ENCODE measurements at regions not wholly inside any gene's neighbourhood (a gene's known extent, or its start where the extent isn't known, plus 50 kb on each side); places are given as distances from the start of the nearest gene placed in this dataset.
"Not testable (repeated sequence)": the region's sequence is repeated elsewhere in the genome, so short reads cannot be mapped to it uniquely, and the experiment has no call there.

- peak; percentile 86 for DNase-seq
Observed at GRCh38 chr6:163773646-163774045, 359.1 kb downstream of the QKI start.

GRCh38 chr6:163772701-163773100, 358.2 kb downstream of the QKI start:
- DNase-seq, result no peak

DNA sequence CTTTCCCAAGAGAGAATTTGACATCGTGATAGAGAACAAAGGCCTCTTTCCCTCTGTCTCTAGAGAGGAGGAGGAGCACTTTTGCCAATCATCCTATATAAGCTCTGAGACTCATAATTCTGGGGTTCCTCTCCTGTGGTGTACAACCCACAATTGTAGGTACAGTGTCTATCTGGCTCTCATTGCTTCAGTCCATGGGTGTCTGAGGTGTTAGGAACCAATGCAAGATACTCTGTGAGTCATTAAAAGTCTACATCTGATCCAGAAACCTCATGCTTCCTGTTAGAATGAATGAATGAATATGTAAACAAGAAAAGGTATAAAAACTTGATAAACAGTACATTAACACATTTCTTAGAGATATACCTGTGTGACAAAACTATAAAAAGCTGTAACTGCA, 356.7 kb downstream of the QKI start:
- no peak for DNase-seq

- no peak for DNase-seq
Observed at GRCh38 chr6:163768905-163769304, 354.4 kb downstream of the QKI start.

- no peak for DNase-seq
Observed at GRCh38 chr6:163766936-163767335, 352.4 kb downstream of the QKI start.

GRCh38 chr6:163765335-163765734, 350.8 kb downstream of the QKI start:
- no peak for DNase-seq

DNA sequence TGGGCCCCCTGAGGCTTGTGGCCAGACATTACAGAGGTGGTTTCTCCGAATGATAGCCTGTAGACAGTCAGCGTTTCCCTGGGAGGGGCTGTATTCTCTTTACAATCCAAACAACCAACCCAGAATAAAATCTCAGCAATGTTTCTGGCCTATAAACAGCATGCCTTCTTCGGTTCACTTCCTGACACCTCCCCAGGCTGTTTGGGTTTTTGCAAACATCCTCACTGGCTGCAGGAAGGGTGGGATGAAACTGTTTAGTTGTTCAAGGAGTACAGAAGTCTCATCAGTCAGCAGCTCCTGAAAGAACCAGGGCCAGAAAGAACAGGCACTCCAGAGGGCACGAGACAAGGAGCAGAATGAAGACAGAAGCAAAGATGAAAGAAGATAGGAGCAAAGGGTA, 350.0 kb downstream of the QKI start:
- no peak for DNase-seq

GRCh38 chr6:163761481-163761880, 347.0 kb downstream of the QKI start:
- DNase-seq, result no peak

GRCh38 chr6:163760860-163761259, 346.3 kb downstream of the QKI start:
- DNase-seq, result no peak

DNA sequence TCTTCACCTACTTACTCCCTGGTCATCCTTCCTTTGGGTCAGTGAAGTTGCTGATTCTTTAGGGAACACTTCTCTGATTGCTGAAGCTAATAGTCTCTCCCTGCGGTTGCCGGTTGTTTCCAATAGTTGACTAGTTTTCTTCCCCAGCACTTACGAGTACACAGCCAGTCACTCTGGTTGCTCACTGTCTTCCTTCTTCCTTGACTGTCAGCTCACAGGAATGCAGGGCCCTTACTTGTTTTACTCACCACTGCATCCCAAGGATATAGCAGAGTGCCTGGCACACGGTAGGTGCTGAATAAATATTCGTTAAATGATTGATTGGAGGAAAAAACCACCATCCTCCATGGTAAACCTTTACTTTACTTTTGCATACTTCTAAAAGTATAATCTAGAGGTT, 345.0 kb downstream of the QKI start:
- no peak for DNase-seq

DNA sequence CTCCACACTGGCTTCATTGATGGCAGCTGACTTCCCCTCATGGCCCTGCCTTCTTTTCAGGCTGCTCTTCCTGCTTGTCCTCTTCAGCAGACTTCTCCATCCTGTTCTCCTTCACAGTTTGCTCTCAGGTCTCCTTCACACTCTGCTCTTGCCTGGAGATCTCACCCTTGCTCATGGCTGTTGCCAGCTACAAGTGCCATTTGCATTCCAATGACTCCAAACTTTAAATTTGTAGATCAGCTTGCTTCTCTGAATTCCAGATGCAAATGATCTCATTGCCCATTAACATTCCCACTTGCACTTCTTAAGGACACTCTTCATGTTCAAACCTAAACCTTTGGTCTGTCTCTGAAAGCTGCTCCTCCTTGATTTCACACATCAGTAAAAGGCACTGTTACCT, 343.0 kb downstream of the QKI start:
- no peak for DNase-seq

DNA sequence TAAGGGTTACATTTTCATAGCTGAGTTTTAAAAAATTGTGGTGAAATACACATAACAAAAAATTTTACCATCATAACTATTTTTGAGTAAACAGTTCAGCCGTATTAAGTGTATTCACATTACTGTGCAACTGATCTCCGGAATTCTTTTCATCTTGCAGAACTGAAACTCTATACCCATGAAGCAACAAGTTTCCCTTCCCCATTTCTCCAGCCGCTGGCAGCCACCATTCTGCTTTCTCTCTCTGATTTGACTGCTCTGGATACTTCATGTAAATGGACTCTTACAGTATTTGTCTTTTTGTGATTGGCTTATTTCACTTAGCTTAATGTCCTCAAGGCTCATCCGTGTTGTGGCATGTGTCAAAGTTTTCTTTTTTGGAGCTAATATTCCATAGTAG, 341.6 kb downstream of the QKI start:
- no peak for DNase-seq

GRCh38 chr6:163754866-163755265, 340.3 kb downstream of the QKI start:
- DNase-seq, result no peak

GRCh38 chr6:163753430-163753829, 338.9 kb downstream of the QKI start:
- DNase-seq, result no peak

DNA sequence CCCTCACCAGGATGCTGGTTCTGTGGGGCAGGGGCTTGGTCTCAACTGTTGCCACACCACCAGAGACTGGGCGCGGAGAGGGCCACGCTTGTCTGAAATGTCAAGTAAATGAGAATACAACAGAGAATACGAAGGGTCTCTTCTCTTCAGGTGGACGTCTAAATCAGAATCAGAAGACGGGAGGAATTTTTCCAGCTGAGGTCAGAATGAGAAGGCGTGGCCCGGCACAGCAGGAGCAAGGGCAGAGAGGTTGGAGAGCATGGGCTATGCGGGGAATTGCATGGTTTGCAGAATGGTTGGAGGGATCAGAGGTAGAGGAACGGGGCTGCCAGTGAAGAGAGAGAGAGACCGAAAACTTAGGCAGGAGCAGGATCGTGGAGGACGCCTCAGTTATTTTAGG, 337.9 kb downstream of the QKI start:
- no peak for DNase-seq

DNA sequence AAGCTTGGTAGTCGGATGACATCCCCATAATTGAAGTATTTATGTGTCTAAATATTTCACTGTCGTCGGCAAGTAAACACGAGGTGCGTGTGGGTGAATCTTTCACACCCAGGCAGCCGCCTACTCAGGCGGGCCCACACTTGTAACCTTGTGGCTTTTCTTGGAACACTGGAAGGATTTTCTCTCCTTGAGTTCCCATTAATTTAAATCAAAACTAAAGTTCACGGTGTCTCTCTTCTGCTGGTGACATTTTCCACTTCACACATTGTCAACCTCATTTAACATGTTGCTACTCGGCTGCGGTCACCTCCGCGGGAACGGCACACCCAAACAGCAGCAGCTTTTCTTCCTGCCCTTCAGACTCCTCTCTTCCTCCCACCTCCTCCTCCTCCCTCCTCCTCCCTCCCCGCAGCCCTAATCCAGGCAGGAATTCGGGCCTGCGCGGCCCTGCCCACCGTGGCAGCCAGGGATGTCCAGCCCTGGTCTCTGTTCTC, 336.6 kb downstream of the QKI start:
- no peak for DNase-seq

GRCh38 chr6:163750431-163751031, 336.0 kb downstream of the QKI start:
- no peak for DNase-seq

DNA sequence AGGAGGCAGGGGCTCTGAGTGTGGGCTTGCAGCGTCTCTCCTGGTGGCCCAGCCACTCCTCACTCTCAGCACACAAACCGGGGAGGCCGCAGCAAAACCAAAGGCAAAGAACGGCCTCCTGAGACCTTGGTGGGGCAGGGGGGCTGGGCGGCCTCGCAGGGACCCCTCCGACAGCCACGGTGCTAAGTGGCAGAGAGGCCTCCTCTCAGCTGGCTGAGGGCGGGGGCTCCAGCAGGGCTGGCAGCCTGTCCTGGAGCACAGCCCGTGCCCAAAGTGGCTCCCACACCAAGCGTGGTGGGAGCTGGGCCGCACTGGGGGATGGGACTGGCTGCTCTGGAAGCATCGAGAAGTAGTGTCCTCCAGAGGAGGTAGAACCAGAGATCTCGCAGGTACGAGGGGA, 334.4 kb downstream of the QKI start:
- no peak for DNase-seq

- no peak for DNase-seq
Observed at GRCh38 chr6:163748036-163748435, 333.5 kb downstream of the QKI start.

- not testable (repeated sequence) for DNase-seq
Observed at GRCh38 chr6:163747058-163747457, 332.5 kb downstream of the QKI start.

DNA sequence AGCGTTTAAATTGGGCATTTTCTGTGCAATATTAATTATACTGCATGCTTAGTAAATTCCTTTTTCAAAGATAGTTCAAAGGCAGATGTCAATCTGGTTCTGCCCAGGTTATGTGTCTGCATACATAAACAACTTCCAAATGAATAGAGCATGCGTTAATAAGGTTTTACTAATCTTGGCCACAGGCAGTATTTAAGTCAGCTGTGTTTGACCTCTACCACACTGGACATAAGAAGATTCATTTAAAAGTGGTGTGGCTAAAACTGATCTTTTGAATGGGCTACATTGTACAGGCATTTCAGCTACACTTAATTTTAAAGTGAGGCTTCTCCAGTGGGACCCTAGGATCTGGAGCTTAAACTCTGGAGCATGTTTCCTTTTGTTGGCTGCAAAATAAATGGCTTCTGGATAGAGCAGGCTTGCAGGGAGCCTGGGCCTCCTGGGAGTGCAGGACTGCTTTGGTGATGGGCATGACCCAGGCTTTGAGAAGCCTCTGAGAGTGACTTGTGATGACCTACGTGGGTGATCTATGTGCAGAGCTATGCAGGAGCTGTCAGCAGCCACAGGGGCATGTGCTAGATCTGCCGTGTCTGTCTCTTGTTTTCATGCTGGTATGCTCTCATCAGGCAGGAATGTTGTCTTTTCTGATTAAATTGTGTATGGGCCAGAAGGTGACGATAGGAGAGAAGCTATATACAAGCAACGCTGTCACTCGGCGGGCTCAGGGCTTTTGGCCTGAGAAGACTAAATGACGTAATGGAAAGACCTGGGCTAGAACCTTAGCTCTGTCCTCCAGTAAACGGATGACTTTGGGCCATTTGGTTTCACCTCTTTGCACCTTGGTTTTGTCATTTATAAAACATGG, 331.2 kb downstream of the QKI start:
- no peak for DNase-seq

- DNase-seq, result no peak
Observed at GRCh38 chr6:163744256-163744925, 329.9 kb downstream of the QKI start.

DNA sequence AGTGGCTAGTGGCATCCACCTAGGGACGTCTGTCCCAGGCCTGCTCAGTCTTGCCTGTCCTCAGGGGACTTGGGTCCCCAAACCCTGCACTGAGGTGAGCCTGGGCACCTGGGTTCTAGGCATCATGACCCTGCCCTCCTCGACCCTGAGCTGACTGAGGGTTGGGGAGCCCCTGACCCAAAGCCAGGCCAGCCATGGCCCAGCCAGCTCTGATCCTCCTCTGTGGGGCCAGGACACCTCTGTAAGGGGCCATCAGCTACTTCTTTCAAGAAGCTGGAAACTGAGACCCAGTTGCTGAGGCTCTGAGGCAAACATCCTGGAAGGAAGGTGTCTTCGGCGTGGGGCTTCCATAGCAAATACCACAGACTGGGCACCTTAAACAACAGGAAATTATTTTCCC, 329.3 kb downstream of the QKI start:
- DNase-seq, result no peak
